ENCODE measurements at regions not wholly inside any gene's neighbourhood (a gene's known extent, or its start where the extent isn't known, plus 50 kb on each side); places are given as distances from the start of the nearest gene placed in this dataset.

- no peak for ATAC-seq
- no peaks in the 10 kb centered on the region for H3K9me3 ChIP-seq
- TF ChIP-seq CTCF (IDR thresholded peaks at IDR 0.05) (no peak), POLR2A (IDR thresholded peaks at IDR 0.05) (no peak)
Observed at GRCh38 chr6:119965900-119966299, 616.3 kb upstream of the MAN1A1 start.

GRCh38 chr6:119965008-119965407, 615.4 kb upstream of the MAN1A1 start:
- no peak for ATAC-seq

More at GRCh38 chr6:119965900-119966299, 616.3 kb upstream of the MAN1A1 start:
- WGBS, 2 donors: 94 to 95% methylated on average over 10 of the region's 10 CpGs
- Histone ChIP-seq H3K4me3 (no peak overlapping the region), H3K27ac (no peak overlapping the region), H3K27me3 (no peaks in the 10 kb centered on the region), H3K4me1 (no peaks in the 10 kb centered on the region), H3K36me3 (replicated peaks in 1 of 2; ENCODE audit: insufficient read depth in 1 of 2, low read depth in 2 of 2) (no peaks in the 10 kb centered on the region)
- intact Hi-C loops (cut with DNase I): no loop called here
- no peak for DNase-seq

GRCh38 chr6:119962505-119962904, 612.9 kb upstream of the MAN1A1 start:
- Histone ChIP-seq H3K4me1 (no peaks in the 10 kb centered on the region), H3K27ac (no peak overlapping the region), H3K4me3 (no peak overlapping the region), H3K9me3 (no peaks in the 10 kb centered on the region), H3K36me3 (replicated peaks in 1 of 2; ENCODE audit: insufficient read depth in 1 of 2, low read depth in 2 of 2) (no peaks in the 10 kb centered on the region), H3K27me3 (no peaks in the 10 kb centered on the region)
- ATAC-seq (no peak), DNase-seq (no peak)
- intact Hi-C loops (cut with DNase I): no loop called here
- TF ChIP-seq POLR2A (IDR thresholded peaks at IDR 0.05) (no peak), CTCF (IDR thresholded peaks at IDR 0.05) (no peak)
- 89 to 92% methylated on average over 2 of the region's 2 CpGs for WGBS, 2 donors

More at GRCh38 chr6:119965008-119965407, 615.4 kb upstream of the MAN1A1 start:
- Histone ChIP-seq H3K9me3 (no peaks in the 10 kb centered on the region), H3K27ac (no peak overlapping the region), H3K4me1 (no peaks in the 10 kb centered on the region), H3K36me3 (replicated peaks in 1 of 2; ENCODE audit: insufficient read depth in 1 of 2, low read depth in 2 of 2) (no peaks in the 10 kb centered on the region), H3K4me3 (no peak overlapping the region), H3K27me3 (no peaks in the 10 kb centered on the region)
- TF ChIP-seq POLR2A (IDR thresholded peaks at IDR 0.05) (no peak), CTCF (IDR thresholded peaks at IDR 0.05) (no peak)
- 78 to 87% methylated on average over 1 of the region's 1 CpG for WGBS, 2 donors
- intact Hi-C loops (cut with DNase I): no loop called here
- DNase-seq: no peak

GRCh38 chr6:119961450-119961849, 611.9 kb upstream of the MAN1A1 start:
- H3K27ac ChIP-seq: no peak overlapping the region
- H3K4me1 ChIP-seq: no peaks in the 10 kb centered on the region
- H3K9me3 ChIP-seq: no peaks in the 10 kb centered on the region
- H3K27me3 ChIP-seq: no peaks in the 10 kb centered on the region
- DNase-seq (no peak), ATAC-seq (no peak)
- H3K4me3 ChIP-seq: no peak overlapping the region
- no peaks in the 10 kb centered on the region for H3K36me3 ChIP-seq (replicated peaks in 1 of 2; ENCODE audit: insufficient read depth in 1 of 2, low read depth in 2 of 2)
- intact Hi-C loops (cut with DNase I): no loop called here
- 93 to 98% methylated on average over 2 of the region's 2 CpGs for WGBS, 2 donors
- TF ChIP-seq CTCF (IDR thresholded peaks at IDR 0.05): no peak
- TF ChIP-seq POLR2A (IDR thresholded peaks at IDR 0.05): no peak

- ATAC-seq (no peak), DNase-seq (no peak)
- Histone ChIP-seq H3K27ac (no peak overlapping the region), H3K4me1 (no peaks in the 10 kb centered on the region), H3K27me3 (no peaks in the 10 kb centered on the region), H3K9me3 (no peaks in the 10 kb centered on the region), H3K4me3 (no peak overlapping the region), H3K36me3 (replicated peaks in 1 of 2; ENCODE audit: insufficient read depth in 1 of 2, low read depth in 2 of 2) (no peaks in the 10 kb centered on the region)
- intact Hi-C loops (cut with DNase I): no loop called here
- TF ChIP-seq POLR2A (IDR thresholded peaks at IDR 0.05) (no peak), CTCF (IDR thresholded peaks at IDR 0.05) (no peak)
- 75 to 79% methylated on average over 5 of the region's 5 CpGs for WGBS, 2 donors
Observed at GRCh38 chr6:119960456-119960855, 610.9 kb upstream of the MAN1A1 start.

All from body of pancreas (tissue), 4 donors.